NCI-H82 treated with DMSO at 0.1 percent for 48 hours (cell line): ENCODE measurements at regions not wholly inside any gene's neighbourhood (a gene's known extent, or its start where the extent isn't known, plus 50 kb on each side); places are given as distances from the start of the nearest gene placed in this dataset.
"Not testable (repeated sequence)": the region's sequence is repeated elsewhere in the genome, so short reads cannot be mapped to it uniquely, and the experiment has no call there.

Experiments
- DNase-seq: peaks from one replicate; lab custom pipeline; 2025; ENCODE audit not compliant: unreplicated experiment; lab: John Stamatoyannopoulos, UW

DNA sequence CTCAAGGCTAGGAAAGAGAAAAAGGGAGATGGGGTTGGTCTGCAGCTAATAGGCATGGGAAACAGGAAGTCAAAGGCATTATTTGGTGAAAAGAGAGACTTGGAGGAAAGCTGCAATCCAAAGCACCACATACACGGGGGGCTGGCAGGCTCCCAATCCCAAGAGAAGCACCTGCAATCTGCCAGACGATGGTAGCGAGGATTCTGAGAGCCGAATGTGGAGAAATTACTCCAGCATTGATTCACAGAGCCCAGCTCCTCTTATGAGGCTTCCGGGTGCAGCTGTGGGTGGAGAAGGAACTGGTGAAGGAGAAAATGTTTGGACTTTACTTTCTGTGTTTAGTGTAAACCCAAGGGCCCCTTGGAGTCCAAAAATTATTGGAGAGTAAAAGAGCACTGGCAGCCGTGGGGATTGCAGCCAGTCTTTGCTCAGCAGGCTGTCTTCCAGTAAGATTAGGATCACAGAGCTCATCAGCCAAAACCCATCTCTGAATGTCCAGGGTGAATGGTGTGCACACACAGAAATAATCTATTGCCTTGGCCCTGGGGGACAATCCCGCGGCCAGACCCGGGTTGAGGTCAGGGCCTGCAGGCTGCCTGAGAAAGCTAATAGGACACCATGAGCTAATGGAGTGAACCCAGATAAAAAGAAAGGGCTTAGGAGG lies 197.6 kb downstream of the KIT start:
- no peak for DNase-seq

DNA sequence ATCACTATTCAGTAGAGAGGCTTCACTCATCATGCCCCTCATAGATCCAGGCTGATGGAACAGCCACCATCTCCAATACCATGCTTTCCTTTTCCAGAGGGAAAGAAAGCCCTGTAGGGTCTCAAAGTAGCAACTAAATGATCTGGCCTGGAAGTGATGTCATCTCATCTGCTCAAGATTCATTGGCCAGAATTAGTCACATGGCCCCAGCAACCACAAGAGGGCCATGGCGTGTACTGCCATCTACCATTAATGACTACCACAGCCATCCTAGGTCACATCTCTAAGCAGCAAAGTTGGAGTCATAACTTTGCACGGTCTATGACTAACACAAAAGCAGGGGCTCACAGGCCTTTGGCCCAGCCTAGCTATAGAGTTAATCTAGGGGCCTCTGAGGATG lies 194.8 kb downstream of the KIT start:
- DNase-seq, result no peak

DNA sequence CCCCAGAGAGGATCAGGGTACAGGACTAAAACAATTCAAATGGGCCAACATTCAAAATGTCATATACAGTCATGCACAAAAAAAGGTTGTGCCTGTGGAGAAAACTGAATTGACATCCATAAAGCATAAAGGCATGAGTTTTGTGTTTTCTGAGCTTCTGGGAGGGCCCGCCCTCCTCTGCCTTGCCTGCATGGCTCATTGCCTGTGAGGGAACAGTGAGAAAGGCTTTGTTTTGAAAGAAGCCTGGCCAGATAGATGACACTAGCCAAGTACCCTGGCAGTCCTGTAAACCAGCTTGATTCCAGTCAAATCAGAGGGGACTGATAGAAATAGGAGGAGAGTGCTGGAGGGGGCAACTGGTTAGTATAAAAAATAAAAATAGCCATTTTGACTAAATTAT lies 194.3 kb downstream of the KIT start:
- no peak for DNase-seq

- DNase-seq, result no peak
Observed at GRCh38 chr4:54844911-54845310, 187.2 kb downstream of the KIT start.

DNA sequence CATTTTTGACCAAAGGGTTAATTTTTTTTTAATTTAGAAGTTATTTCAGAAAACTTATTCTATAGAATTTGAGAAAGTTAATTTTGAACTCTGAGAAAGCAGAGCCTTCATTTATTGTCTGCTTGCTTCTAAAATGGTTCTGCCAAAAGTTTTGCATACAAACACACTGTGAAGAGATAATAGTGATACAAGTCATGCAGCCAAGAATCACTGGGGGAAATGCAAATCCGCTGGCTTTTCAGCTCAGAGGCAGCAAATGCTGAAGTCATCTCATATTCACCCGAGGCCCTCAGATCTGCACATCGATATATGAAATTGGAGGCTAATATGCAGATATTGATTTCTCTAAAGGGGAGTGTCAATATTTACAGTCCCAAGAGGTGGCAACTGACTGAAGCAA lies 186.2 kb downstream of the KIT start:
- DNase-seq, result no peak

DNA sequence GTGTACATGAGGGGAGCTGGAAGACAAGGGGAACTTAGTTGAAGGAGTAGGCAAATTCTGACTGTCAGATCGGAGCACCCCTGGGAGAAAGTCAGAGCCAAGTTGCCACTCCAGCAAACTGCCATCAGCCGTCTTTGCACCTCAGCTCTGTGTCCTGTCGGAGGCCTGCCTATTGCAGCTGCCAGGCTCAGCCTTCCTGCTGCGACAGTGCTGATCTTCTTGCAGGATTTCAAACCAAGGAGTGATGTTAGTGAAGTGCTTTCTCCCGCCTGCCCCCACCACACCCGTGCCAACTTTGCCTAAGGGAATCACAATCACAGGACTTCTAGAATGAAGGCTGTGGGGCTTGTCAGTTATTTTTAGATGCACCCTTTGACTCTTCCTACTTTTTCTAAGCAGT lies 185.3 kb downstream of the KIT start:
- DNase-seq, result no peak

GRCh38 chr4:54842656-54843055 lies 184.9 kb downstream of the KIT start:
- DNase-seq, result no peak

DNA sequence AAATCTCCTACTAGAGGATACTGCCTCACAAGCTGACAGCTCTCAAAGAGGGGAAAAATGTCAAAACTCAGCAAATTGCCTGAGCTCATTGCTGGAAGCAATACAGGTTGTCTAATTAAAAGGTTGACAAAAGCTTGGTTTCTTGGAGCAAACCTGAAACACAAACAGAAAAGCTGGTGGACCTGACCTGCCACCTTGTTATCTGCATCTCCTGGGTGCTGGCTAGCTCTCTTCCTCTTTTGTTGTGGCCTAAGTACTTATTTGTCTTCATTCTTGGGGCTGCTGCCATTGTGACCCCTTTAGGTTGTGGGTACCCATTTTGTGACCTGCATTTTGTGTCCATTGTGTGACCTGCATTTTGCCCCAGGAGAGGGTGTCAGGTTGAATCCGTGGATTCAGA lies 184.5 kb downstream of the KIT start:
- DNase-seq, result no peak

GRCh38 chr4:54840992-54841768 lies 183.4 kb downstream of the KIT start:
- DNase-seq, result no peak

DNA sequence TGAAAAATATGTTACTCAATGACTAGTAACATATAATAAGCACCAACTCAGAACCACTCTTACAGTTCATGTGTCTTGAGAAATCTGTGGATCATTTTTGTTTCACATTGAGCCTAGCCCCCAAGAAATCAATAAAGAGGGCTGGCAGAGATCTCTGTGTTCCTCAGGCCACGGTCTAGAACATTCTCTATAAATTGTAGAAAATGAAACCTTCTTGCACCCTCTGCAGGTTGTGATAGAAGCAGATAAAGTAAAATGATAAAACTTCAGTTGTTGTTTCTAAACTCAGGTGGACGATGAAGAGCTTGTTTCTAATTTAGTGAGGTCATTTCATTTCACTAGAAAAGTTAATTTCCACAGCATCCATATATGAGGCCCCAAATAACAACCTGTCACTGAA lies 182.7 kb downstream of the KIT start:
- DNase-seq, result no peak

- no peak for DNase-seq
Observed at GRCh38 chr4:54838301-54838700, 180.5 kb downstream of the KIT start.

DNA sequence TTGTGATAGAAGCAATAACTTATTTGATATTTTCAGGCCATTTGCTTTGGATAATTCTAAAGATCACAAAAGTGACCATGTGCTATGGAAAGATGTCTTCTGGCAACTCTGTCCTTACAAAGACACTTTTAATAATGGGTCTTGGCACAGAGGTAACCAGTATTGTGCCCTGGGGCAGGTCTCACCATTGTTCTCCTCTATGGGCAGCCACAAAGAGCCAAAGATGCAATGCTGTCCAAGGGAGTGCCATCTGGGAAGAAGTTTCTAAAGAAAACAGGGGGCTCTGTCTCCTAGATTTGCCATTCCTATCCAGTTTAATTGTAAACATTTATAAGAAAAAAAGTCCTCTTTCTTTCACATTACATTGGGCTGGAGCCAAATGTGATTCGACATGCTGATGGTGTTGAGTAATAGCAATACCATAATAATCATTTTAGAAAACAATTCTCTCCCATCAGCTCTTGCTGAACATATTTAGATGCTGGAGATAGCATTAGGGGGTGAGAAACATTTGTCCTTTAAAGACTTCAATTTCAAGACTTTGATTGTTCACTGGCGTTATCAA lies 179.9 kb downstream of the KIT start:
- no peak for DNase-seq

DNA sequence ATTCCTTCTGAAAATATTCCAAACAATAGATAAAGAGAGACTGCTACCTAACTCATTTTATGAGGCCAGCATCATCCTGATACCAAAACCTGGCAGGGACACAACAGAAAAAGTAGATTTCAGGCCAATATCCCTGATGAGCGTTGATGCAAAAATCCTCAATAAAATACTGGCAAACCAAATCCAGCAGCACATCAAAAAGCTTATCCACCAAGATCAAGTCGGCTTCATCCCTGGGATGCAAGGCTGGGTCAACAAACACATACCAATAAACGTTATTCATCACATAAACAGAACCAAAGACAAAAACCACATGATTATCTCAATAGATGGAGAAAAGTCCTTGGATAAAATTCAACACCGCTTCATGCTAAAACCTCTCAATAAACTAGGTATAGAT lies 170.6 kb downstream of the KIT start:
- DNase-seq, result not testable (repeated sequence)

DNA sequence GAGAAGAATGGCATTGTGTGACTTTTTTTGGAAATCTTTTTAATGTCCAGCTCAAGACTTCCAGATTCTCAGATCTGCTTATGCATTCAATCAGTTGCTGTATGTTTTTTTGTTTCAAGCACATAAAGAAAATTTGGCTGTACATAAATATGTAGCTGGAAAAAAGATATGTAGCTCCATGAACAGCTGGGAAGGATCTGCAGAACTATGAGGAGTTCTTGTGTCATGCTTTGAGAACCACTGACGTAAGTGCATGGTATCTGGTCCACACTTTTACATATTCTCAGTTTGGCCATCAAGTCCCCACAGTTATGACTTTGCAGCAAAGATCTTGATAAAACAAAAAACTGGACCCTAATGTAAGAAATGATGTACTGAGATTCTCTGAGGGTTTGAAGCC lies 165.9 kb downstream of the KIT start:
- no peak for DNase-seq

DNA sequence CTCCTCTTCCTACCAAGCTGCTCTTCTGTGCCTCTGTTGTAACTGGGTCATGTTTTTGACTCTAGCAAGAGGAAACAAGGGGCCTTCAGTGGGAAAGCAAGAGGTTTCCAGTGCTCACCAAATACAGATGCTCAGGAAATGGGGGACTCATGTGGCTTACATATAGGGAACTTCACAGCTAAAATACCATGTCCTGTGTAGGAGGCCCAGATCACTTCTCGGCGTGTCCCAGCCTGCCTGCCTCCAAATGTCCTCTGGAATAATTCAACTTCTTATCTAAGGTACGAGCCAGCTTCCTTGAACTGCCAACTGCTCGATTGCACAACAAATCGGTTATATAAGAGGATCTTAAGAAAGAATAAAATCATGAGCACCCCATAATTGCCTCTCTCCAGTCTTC lies 161.3 kb downstream of the KIT start:
- DNase-seq, result no peak

- no peak for DNase-seq
Observed at GRCh38 chr4:54818481-54818880, 160.7 kb downstream of the KIT start.

GRCh38 chr4:54813674-54814073 lies 155.9 kb downstream of the KIT start:
- DNase-seq, result no peak

DNA sequence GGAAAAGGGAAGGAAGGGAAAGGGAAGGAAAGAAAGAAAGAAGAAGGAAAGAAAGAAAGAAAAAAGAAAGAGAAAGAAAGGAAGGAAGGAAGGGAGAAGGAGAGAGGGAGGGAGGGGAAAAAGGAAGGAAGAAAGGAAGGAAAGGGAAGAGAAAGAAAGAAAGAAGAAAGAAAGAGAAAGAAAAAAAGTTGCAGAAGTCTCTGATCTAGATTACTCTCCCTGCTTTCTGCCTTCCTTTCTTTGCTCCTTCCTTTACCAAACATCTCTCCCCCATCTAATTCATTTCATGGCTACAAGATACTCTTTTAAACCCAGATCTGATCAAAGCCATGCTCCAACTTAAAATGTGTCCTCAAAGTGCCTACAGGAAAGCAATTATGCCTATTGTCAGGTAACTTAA lies 148.6 kb downstream of the KIT start:
- no peak for DNase-seq

- DNase-seq, result no peak
Observed at GRCh38 chr4:54802336-54802735, 144.6 kb downstream of the KIT start.

DNA sequence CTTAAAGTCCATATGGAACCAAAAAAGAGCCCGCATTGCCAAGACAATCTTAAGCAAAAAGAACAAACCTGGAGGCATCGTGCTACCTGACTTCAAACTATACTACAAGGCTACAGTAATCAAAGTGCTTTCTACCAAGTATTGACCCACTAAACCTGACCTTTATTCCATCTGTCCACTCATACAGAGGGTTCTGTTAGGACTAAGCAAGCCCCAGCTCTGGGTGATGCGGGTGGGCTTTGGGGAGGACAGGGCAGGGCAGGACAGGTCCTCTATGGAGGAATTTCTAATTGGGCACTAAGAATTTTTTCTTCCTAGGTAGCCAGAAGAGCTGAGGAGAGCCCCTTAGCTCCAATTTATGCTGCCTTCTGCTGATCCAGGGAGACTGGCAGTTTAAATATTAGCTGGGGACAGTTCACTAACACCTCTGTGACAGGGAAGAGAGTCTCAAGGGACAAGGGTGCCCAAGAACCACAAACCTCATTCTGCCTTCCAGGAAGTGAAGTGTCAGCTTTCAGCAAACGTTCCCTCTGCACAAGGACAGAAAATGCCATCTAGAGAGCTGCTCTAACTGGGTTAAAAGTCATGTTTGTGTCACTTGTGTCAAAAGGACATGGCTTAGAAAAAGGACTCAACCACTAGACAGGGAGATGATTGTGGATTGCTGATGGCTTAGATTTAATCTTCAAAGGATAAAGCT lies 143.2 kb downstream of the KIT start:
- DNase-seq, result no peak

- DNase-seq, result no peak
Observed at GRCh38 chr4:54794579-54794978, 136.8 kb downstream of the KIT start.

GRCh38 chr4:54793856-54794422 lies 136.2 kb downstream of the KIT start:
- DNase-seq, result no peak
